SK-N-SH treated with all-trans-retinoic acid at 6 μM for 48 hours (cell line): ENCODE measurements at regions not wholly inside any gene's neighbourhood (a gene's known extent, or its start where the extent isn't known, plus 50 kb on each side); places are given as distances from the start of the nearest gene placed in this dataset.

Experiments used
- ATAC-seq: fragments of 200-7000 bp; cut with Tn5 transposase; 3 replicates; pipeline ENCODE4 v1.9.1; 2020; ENCODE audit warnings: mild to moderate bottlenecking, moderate library complexity
- ARNTL ChIP-seq: fragments of 450-650 bp; formaldehyde crosslinking; IDR thresholded peaks from 2 replicates; pipeline ENCODE4 v1.5.0; 2020; ENCODE audit warnings: low read depth, mild to moderate bottlenecking, moderate library complexity, borderline replicate concordance
- BACH2 ChIP-seq: fragments of 250-450 bp; sonication (Bioruptor Pico); IDR thresholded peaks from 2 replicates; pipeline ENCODE4 v1.9.0; 2021; ENCODE audit warnings: mild to moderate bottlenecking, borderline replicate concordance
- CSRNP3 ChIP-seq: fragments of 250-450 bp; sonication (Bioruptor Pico); IDR thresholded peaks from 2 replicates; pipeline ENCODE4 v1.5.1; 2021; ENCODE audit warnings: mild to moderate bottlenecking, moderate library complexity
- ESRRG ChIP-seq: fragments of 250-450 bp; sonication (Bioruptor Pico); IDR thresholded peaks from 2 replicates; pipeline ENCODE4 v1.6.1; 2021; ENCODE audit warnings: mild to moderate bottlenecking
- GLIS3 ChIP-seq: fragments of 250-450 bp; sonication (Bioruptor Pico); IDR thresholded peaks from 2 replicates; pipeline ENCODE4 v1.5.0; 2020; ENCODE audit warnings: mild to moderate bottlenecking, moderate library complexity
- ISL1 ChIP-seq: fragments of 250-450 bp; sonication (Bioruptor Pico); IDR thresholded peaks from 2 replicates; pipeline ENCODE4 v2.1.2; 2022; ENCODE audit warnings: mild to moderate bottlenecking, moderate library complexity
- OSR1 ChIP-seq: fragments of 250-450 bp; sonication (Bioruptor Pico); IDR thresholded peaks from 2 replicates; pipeline ENCODE4 v1.8.0; 2022; ENCODE audit warnings: moderate library complexity, mild to moderate bottlenecking, inconsistent platforms
- PATZ1 ChIP-seq: fragments of 250-450 bp; sonication (Bioruptor Pico); IDR thresholded peaks from 2 replicates; pipeline ENCODE4 v1.8.0; 2020; ENCODE audit warnings: mild to moderate bottlenecking, moderate library complexity, borderline replicate concordance
- RARB ChIP-seq: fragments of 250-450 bp; sonication (Bioruptor Pico); IDR thresholded peaks from 2 replicates; pipeline ENCODE4 v1.8.0; 2021; ENCODE audit warnings: mild to moderate bottlenecking, moderate library complexity
- SNAI2 ChIP-seq: fragments of 250-450 bp; sonication (Bioruptor Pico); IDR thresholded peaks from 2 replicates; pipeline ENCODE4 v1.5.0; 2020; ENCODE audit warnings: mild to moderate bottlenecking, moderate library complexity
- TCF4 ChIP-seq: fragments of 250-450 bp; sonication (Bioruptor Pico); IDR thresholded peaks from 2 replicates; pipeline ENCODE4 v1.8.0; 2021; ENCODE audit warnings: mild to moderate bottlenecking, moderate library complexity, borderline replicate concordance
- TOX ChIP-seq: fragments of 250-450 bp; sonication (Bioruptor Pico); IDR thresholded peaks from 2 replicates; pipeline ENCODE4 v1.8.0; 2021; ENCODE audit warnings: mild to moderate bottlenecking, moderate library complexity, borderline replicate concordance
- TSHZ2 ChIP-seq: fragments of 250-450 bp; sonication (Bioruptor Pico); IDR thresholded peaks from 2 replicates; pipeline ENCODE4 v1.5.0; 2020; ENCODE audit warnings: mild to moderate bottlenecking, moderate library complexity
- ZC3H10 ChIP-seq: fragments of 250-450 bp; sonication (Bioruptor Pico); IDR thresholded peaks from 2 replicates; pipeline ENCODE4 v1.5.1; 2021; ENCODE audit warnings: mild to moderate bottlenecking, moderate library complexity
- ZFP30 ChIP-seq: fragments of 450-650 bp; formaldehyde crosslinking; IDR thresholded peaks from 2 replicates; pipeline ENCODE4 v1.5.0; 2022; ENCODE audit warnings: mild to moderate bottlenecking, moderate library complexity
- ZNF565 ChIP-seq: fragments of 450-650 bp; formaldehyde crosslinking; conservative IDR thresholded peaks from 2 replicates; pipeline ENCODE4 v1.5.0; 2020; ENCODE audit warnings: low read depth, mild to moderate bottlenecking, moderate library complexity
- ZNF70 ChIP-seq: fragments of 450-650 bp; formaldehyde crosslinking; IDR thresholded peaks from 2 replicates; pipeline ENCODE4 v1.5.0; 2020; ENCODE audit warnings: mild to moderate bottlenecking, moderate library complexity
- TF ChIP-seq, protein P1 (sequence below): fragments of 250-450 bp; sonication (Bioruptor Pico); IDR thresholded peaks from 2 replicates; pipeline ENCODE4 v1.5.1; 2020; ENCODE audit warnings: low read depth, mild to moderate bottlenecking, moderate library complexity
- TF ChIP-seq, protein P2 (sequence below): fragments of 250-450 bp; sonication (Bioruptor Pico); IDR thresholded peaks from 2 replicates; pipeline ENCODE4 v1.8.0; 2021; ENCODE audit warnings: low read depth, mild to moderate bottlenecking, moderate library complexity, borderline replicate concordance

DNA sequence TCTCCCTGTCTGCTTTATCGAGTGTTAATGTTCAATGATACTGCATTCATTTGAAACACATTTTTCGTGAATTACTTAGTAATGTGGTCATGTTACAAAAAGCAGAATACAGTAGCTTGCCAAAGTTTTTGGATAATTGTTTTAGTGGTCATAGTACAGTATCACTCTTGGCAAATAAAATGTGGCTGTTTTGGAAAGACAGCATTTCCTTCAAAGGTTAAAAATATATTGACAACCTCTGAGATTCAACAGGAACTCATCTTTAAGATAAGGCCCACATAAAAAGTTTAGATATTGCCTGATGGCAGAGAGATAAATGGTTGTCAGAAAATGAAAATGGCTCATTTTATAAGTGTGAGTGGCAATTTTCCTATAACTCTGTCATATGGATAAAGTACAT lies 297.7 kb upstream of the MAN1A1 start:
- ATAC-seq: peak; percentile 90
- TF ChIP-seq GLIS3 (0 out of 2 replicates have a peak, but pooled peaks have one; percentile 25), TOX (CRISPR knock-in tag) (no peak), SNAI2 (CRISPR knock-in tag) (no peak), ISL1 (CRISPR knock-in tag) (peak; percentile 98), CSRNP3 (CRISPR knock-in tag) (no peak), TSHZ2 (CRISPR knock-in tag) (peak; percentile 35; the same call in 1 of the 2 replicates), PATZ1 (CRISPR knock-in tag) (0 out of 2 replicates have a peak, but pooled peaks have one; percentile 14), ZFP30 (no peak), ARNTL (CRISPR knock-in tag) (no peak), ZNF565 (CRISPR knock-in tag) (no peak), TCF4 (peak; percentile 87), OSR1 (CRISPR knock-in tag) (no peak)
- TF ChIP-seq, protein P1, sequence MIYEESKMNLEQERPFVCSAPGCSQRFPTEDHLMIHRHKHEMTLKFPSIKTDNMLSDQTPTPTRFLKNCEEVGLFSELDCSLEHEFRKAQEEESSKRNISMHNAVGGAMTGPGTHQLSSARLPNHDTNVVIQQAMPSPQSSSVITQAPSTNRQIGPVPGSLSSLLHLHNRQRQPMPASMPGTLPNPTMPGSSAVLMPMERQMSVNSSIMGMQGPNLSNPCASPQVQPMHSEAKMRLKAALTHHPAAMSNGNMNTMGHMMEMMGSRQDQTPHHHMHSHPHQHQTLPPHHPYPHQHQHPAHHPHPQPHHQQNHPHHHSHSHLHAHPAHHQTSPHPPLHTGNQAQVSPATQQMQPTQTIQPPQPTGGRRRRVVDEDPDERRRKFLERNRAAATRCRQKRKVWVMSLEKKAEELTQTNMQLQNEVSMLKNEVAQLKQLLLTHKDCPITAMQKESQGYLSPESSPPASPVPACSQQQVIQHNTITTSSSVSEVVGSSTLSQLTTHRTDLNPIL (CRISPR knock-in tag): peak; percentile 84; the same call in 1 of the 2 replicates
- TF ChIP-seq, protein P2, sequence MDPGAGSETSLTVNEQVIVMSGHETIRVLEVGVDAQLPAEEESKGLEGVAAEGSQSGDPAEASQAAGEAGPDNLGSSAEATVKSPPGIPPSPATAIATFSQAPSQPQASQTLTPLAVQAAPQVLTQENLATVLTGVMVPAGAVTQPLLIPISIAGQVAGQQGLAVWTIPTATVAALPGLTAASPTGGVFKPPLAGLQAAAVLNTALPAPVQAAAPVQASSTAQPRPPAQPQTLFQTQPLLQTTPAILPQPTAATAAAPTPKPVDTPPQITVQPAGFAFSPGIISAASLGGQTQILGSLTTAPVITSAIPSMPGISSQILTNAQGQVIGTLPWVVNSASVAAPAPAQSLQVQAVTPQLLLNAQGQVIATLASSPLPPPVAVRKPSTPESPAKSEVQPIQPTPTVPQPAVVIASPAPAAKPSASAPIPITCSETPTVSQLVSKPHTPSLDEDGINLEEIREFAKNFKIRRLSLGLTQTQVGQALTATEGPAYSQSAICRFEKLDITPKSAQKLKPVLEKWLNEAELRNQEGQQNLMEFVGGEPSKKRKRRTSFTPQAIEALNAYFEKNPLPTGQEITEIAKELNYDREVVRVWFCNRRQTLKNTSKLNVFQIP (CRISPR knock-in tag): peak; percentile 19; the same call in 1 of the 2 replicates

DNA sequence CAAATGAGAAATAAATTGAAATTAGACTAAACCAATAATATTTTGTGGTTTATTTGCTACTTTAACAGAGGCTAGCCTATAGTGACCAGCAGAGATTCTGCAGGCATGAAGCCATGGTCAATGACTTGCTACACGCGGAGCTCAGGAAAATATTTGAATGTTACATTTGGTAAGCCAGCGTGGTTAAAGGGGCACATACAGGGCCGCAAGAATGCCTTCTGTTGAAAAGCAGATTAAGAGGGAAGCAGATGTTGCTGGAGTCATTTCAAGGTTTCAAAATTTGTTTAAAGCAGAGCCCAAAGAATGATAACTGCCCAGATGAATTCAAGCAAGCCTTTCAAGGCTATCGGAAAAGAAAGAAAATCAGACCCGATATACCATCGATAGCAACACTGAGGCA lies 294.3 kb upstream of the MAN1A1 start:
- ATAC-seq: no peak
- TF ChIP-seq SNAI2 (CRISPR knock-in tag): no peak
- no peak for TF ChIP-seq ZFP30
- no peak for TF ChIP-seq ZC3H10 (CRISPR knock-in tag)
- no peak for TF ChIP-seq RARB
- no peak for TF ChIP-seq ZNF70 (CRISPR knock-in tag)
- no peak for TF ChIP-seq TCF4
- TF ChIP-seq BACH2: no peak
- no peak for TF ChIP-seq ISL1 (CRISPR knock-in tag)

- no peak for ATAC-seq
- TF ChIP-seq ESRRG (CRISPR knock-in tag) (no peak), CSRNP3 (CRISPR knock-in tag) (no peak)
Measured at GRCh38 chr6:119637768-119638167, 288.2 kb upstream of the MAN1A1 start.
